HepG2 (cell line): ENCODE measurements at regions not wholly inside any gene's neighbourhood (a gene's known extent, or its start where the extent isn't known, plus 50 kb on each side); places are given as distances from the start of the nearest gene placed in this dataset.

Experiments used
- ATAC-seq: fragments of 200-7000 bp; cut with Tn5 transposase; 3 replicates; pipeline ENCODE4 v1.9.1; 2020; ENCODE audit warnings: mild to moderate bottlenecking, moderate library complexity
- BruUV-seq: library from RNA; stranded (reverse); fragments of 400-500 nt; replicated peaks from 2 replicates; lab custom pipeline; 2021; lab: Mats Ljungman, UMichigan
- CTCF ChIA-PET: fragments of 300-600 bp; formaldehyde crosslinking; extraction: SDS; loops from one replicate; lab custom pipeline; 2021; ENCODE audit warnings: low total read pairs, inconsistent platforms, low intra/inter-chr PET ratio; lab: Yijun Ruan, JAX
- POLR2A ChIA-PET: fragments of 350-600 bp; sonication (Branson Sonifier 250); formaldehyde crosslinking; loops from one replicate; lab custom pipeline; 2020; ENCODE audit warnings: antibody characterized with exemption, inconsistent platforms; lab: Yijun Ruan, JAX
- DNase-seq: peaks from one replicate; pipeline ENCODE4 v3.0.0-alpha.2; 2015; ENCODE audit warnings: low spot score
- FAIRE-seq: peaks from 3 replicates; lab custom pipeline; 2011; peaks lifted over from hg19 to GRCh38; lab: Jason Lieb, UNC
- H2AFZ ChIP-seq: one replicate; pipeline ENCODE4 v1.6.1; 2011; ENCODE audit warnings: low read length, inconsistent platforms
- H3K27ac ChIP-seq: fragments of 300-600 bp; 3 replicates; pipeline ENCODE4 v1.8.0; 2011; ENCODE audit warnings: mixed run types, mild to moderate bottlenecking, mixed read lengths, low read length, inconsistent platforms; ENCODE audit not compliant: insufficient read depth; ENCODE audit errors: extremely low read length
- H3K27me3 ChIP-seq, 2 experiments: fragments of 200-600 bp in 1 of 2; 2 replicates in 1 of 2; 3 replicates in 1 of 2; pipeline versions ENCODE4 v1.6.0 to v1.8.0; 2011; ENCODE audit warnings: low read length in 2 of 2, mild to moderate bottlenecking in 2 of 2, moderate library complexity in 2 of 2, inconsistent platforms in 1 of 2; ENCODE audit not compliant: insufficient read depth in 2 of 2, control insufficient read depth in 1 of 2
- H3K36me3 ChIP-seq, 2 experiments: fragments of 200-600 bp in 1 of 2; replicated peaks in 1 of 2; 2 replicates in 1 of 2; 3 replicates in 1 of 2; pipeline versions ENCODE4 v1.5.1 to v1.8.0; 2011; ENCODE audit warnings: low read length in 2 of 2, inconsistent platforms in 1 of 2; ENCODE audit not compliant: insufficient read depth in 2 of 2, control insufficient read depth in 1 of 2
- H3K4me1 ChIP-seq: 2 replicates; pipeline ENCODE4 v1.5.1; 2012; ENCODE audit warnings: low read length, inconsistent platforms; ENCODE audit not compliant: insufficient read depth
- H3K4me2 ChIP-seq: 2 replicates; pipeline ENCODE4 v1.6.0; 2011; ENCODE audit warnings: low read depth, low read length, inconsistent platforms
- H3K4me3 ChIP-seq, 3 experiments: fragments of 200-600 bp in 1 of 3; sonication (generic), shearing (Covaris generic) in 1 of 3; replicated peaks in 1 of 3; 2 replicates each; pipeline ENCODE4 v1.5.1; 2011 to 2016; ENCODE audit warnings: low read length in 3 of 3, inconsistent platforms in 2 of 3, low read depth in 2 of 3, mild to moderate bottlenecking in 2 of 3, control low read depth in 1 of 3, mixed read lengths in 1 of 3; ENCODE audit not compliant: insufficient read depth in 1 of 3
- H3K79me2 ChIP-seq: one replicate; pipeline ENCODE4 v1.6.1; 2011; ENCODE audit warnings: low read length, inconsistent platforms; ENCODE audit not compliant: insufficient read depth
- H3K9ac ChIP-seq: 2 replicates; pipeline ENCODE4 v1.6.0; 2011; ENCODE audit warnings: mild to moderate bottlenecking, low read depth, low read length, inconsistent platforms; ENCODE audit not compliant: insufficient read depth
- H3K9me3 ChIP-seq: 2 replicates; pipeline ENCODE4 v1.5.1; 2012; ENCODE audit warnings: mild to moderate bottlenecking, low read length
- H4K20me1 ChIP-seq: 2 replicates; pipeline ENCODE4 v1.6.0; 2011; ENCODE audit warnings: inconsistent platforms, mild to moderate bottlenecking, low read length, moderate library complexity; ENCODE audit not compliant: insufficient read depth
- CC2D1A ChIP-seq: sonication (generic); formaldehyde crosslinking; IDR thresholded peaks from 2 replicates; pipeline ENCODE4 v1.8.1; 2023; ENCODE audit warnings: mild to moderate bottlenecking, missing genetic modification reagents
- FLYWCH1 ChIP-seq: sonication (generic); formaldehyde crosslinking; IDR thresholded peaks from 2 replicates; pipeline ENCODE4 v1.8.1; 2023; ENCODE audit warnings: mild to moderate bottlenecking, missing genetic modification reagents
- FOXA3 ChIP-seq: IDR thresholded peaks from 2 replicates; pipeline ENCODE4 v1.6.1; 2016; ENCODE audit warnings: missing genetic modification reagents, missing compliant biosample characterization
- HMG20A ChIP-seq: IDR thresholded peaks from 2 replicates; pipeline ENCODE4 v1.6.1; 2016; ENCODE audit warnings: borderline replicate concordance
- KLF15 ChIP-seq: sonication (generic); formaldehyde crosslinking; IDR thresholded peaks from 2 replicates; pipeline ENCODE4 v1.8.1; 2023; ENCODE audit warnings: borderline replicate concordance, mild to moderate bottlenecking, inconsistent platforms, missing genetic modification reagents, mixed read lengths
- NR2F1 ChIP-seq, 2 experiments: fragments of 450-650 bp in 1 of 2; formaldehyde crosslinking in 1 of 2; IDR thresholded peaks; 2 replicates each; pipeline versions ENCODE4 v1.5.0 to v1.6.1; 2016 to 2020; ENCODE audit warnings: mild to moderate bottlenecking in 1 of 2, missing compliant biosample characterization in 1 of 2, missing genetic modification reagents in 1 of 2, moderate library complexity in 1 of 2
- PHF20 ChIP-seq: sonication (generic); formaldehyde crosslinking; IDR thresholded peaks from 2 replicates; pipeline ENCODE4 v1.5.0; 2020; ENCODE audit warnings: mild to moderate bottlenecking, missing genetic modification reagents
- PLRG1 ChIP-seq: fragments of 450-650 bp; conservative IDR thresholded peaks from 2 replicates; pipeline ENCODE4 v1.6.1; 2016
- SMYD3 ChIP-seq: sonication (generic); formaldehyde crosslinking; IDR thresholded peaks from 2 replicates; pipeline ENCODE4 v1.8.1; 2023; ENCODE audit warnings: mild to moderate bottlenecking, missing genetic modification reagents
- STAG1 ChIP-seq: sonication (generic); formaldehyde crosslinking; IDR thresholded peaks from 2 replicates; pipeline ENCODE4 v1.4.0; 2020; ENCODE audit warnings: missing genetic modification reagents
- ZNF101 ChIP-seq: sonication (generic); formaldehyde crosslinking; IDR thresholded peaks from 2 replicates; pipeline ENCODE4 v1.4.0; 2020; ENCODE audit warnings: mild to moderate bottlenecking, low read depth, missing genetic modification reagents, borderline replicate concordance
- ZNF674 ChIP-seq: sonication (generic); formaldehyde crosslinking; IDR thresholded peaks from 2 replicates; pipeline ENCODE4 v1.5.0; 2020; ENCODE audit warnings: low read depth, mild to moderate bottlenecking, missing genetic modification reagents
- WGBS: methylation state at CpG from one replicate; pipeline ENCODE4 v1.1.6; 2017; ENCODE audit warnings: low lambda C conversion rate; 5-methylcytosine and 5-hydroxymethylcytosine counted together
- in situ Hi-C: cut with HindIII; loops from 2 replicates; pipeline ENCODE4 v1.10.0; 2017; ENCODE audit warnings: low pct_unique_long_range_greater_than_20kb; ENCODE audit not compliant: extremely low pct_ligation_motif_present
- intact Hi-C: fragments of 100-400 bp; cut with micrococcal nuclease; formaldehyde crosslinking; loops from one replicate; pipeline ENCODE4 v1.10.0; 2022; ENCODE audit not compliant: unreplicated experiment
- TF ChIP-seq, protein P1 (sequence below): sonication (generic); formaldehyde crosslinking; IDR thresholded peaks from 2 replicates; pipeline ENCODE4 v1.8.0; 2022; ENCODE audit warnings: mild to moderate bottlenecking, missing genetic modification reagents, moderate library complexity
- TF ChIP-seq, protein P2 (sequence below): IDR thresholded peaks from 2 replicates; pipeline ENCODE4 v1.6.1; 2016; ENCODE audit warnings: missing compliant biosample characterization, missing genetic modification reagents, borderline replicate concordance
- TF ChIP-seq, protein P3 (sequence below): sonication (generic); formaldehyde crosslinking; IDR thresholded peaks from 2 replicates; pipeline ENCODE4 v1.4.0; 2020; ENCODE audit warnings: missing genetic modification reagents, borderline replicate concordance
- TF ChIP-seq, protein P4 (sequence below): IDR thresholded peaks from 2 replicates; pipeline ENCODE4 v1.6.1; 2016; ENCODE audit warnings: missing biosample characterization, missing genetic modification reagents, low read depth

DNA sequence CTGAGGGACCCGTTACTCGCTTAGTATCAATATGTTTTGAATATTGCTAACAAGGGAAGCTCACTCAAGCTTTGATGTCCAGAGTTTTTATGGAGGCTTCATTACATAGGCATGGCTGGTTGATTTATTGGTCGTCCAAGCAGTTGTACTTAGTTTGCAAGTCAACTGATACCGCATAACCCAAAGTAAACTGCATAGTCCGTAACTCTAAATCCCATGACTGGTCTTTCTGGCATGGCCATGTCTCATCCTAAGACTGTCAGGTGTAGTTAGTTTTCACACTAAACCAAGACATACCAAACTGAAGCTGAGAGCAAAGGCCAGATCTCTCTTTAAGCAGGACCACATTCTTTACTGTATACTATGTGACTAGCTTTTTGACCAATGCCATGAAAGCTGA, 397.9 kb downstream of the TFEC start:
- intact Hi-C loops: no loop called here

More for the DNA sequence above, 397.9 kb downstream of the TFEC start:
- no peaks in the 10 kb centered on the region for H3K36me3 ChIP-seq
- POLR2A ChIA-PET: no interaction called here
- WGBS: 29% methylated on average over 5 of the region's 5 CpGs
- CTCF ChIA-PET: no interaction called here
- DNase-seq (no peak), ATAC-seq (no peak), FAIRE-seq (no peak)
- H3K79me2 ChIP-seq: no peaks in the 10 kb centered on the region
- no peak overlapping the region for H3K4me2 ChIP-seq
- H3K27me3 ChIP-seq: no peaks in the 10 kb centered on the region
- TF ChIP-seq, protein P1, sequence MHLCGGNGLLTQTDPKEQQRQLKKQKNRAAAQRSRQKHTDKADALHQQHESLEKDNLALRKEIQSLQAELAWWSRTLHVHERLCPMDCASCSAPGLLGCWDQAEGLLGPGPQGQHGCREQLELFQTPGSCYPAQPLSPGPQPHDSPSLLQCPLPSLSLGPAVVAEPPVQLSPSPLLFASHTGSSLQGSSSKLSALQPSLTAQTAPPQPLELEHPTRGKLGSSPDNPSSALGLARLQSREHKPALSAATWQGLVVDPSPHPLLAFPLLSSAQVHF (CRISPR knock-in tag): no peak
- TF ChIP-seq PHF20 (CRISPR knock-in tag): no peak
- TF ChIP-seq FLYWCH1: no peak
- TF ChIP-seq, protein P2, sequence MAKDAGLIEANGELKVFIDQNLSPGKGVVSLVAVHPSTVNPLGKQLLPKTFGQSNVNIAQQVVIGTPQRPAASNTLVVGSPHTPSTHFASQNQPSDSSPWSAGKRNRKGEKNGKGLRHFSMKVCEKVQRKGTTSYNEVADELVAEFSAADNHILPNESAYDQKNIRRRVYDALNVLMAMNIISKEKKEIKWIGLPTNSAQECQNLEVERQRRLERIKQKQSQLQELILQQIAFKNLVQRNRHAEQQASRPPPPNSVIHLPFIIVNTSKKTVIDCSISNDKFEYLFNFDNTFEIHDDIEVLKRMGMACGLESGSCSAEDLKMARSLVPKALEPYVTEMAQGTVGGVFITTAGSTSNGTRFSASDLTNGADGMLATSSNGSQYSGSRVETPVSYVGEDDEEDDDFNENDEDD (CRISPR knock-in tag): no peak
- TF ChIP-seq NR2F1 (CRISPR knock-in tag; IDR thresholded peaks at IDR 0.05): no peak
- TF ChIP-seq, protein P3, sequence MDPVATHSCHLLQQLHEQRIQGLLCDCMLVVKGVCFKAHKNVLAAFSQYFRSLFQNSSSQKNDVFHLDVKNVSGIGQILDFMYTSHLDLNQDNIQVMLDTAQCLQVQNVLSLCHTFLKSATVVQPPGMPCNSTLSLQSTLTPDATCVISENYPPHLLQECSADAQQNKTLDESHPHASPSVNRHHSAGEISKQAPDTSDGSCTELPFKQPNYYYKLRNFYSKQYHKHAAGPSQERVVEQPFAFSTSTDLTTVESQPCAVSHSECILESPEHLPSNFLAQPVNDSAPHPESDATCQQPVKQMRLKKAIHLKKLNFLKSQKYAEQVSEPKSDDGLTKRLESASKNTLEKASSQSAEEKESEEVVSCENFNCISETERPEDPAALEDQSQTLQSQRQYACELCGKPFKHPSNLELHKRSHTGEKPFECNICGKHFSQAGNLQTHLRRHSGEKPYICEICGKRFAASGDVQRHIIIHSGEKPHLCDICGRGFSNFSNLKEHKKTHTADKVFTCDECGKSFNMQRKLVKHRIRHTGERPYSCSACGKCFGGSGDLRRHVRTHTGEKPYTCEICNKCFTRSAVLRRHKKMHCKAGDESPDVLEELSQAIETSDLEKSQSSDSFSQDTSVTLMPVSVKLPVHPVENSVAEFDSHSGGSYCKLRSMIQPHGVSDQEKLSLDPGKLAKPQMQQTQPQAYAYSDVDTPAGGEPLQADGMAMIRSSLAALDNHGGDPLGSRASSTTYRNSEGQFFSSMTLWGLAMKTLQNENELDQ (CRISPR knock-in tag): no peak
- TF ChIP-seq ZNF674 (CRISPR knock-in tag): no peak
- no peak for TF ChIP-seq KLF15 (CRISPR knock-in tag)
- TF ChIP-seq, protein P4, sequence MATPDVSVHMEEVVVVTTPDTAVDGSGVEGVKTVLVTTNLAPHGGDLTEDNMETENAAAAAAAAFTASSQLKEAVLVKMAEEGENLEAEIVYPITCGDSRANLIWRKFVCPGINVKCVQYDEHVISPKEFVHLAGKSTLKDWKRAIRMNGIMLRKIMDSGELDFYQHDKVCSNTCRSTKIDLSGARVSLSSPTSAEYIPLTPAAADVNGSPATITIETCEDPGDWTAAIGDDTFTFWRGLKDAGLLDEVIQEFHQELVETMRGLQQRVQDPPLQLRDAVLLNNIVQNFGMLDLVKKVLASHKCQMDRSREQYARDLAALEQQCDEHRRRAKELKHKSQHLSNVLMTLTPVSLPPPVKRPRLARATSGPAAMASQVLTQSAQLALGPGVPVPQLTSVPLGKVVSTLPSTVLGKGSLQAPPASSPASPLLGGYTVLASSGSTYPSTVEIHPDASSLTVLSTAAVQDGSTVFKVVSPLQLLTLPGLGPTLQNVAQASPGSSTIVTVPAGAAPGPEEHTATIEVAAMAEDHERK (CRISPR knock-in tag): no peak
- no peak for TF ChIP-seq PLRG1
- no peak for TF ChIP-seq CC2D1A
- no peak for TF ChIP-seq ZNF101 (CRISPR knock-in tag)
- TF ChIP-seq STAG1 (CRISPR knock-in tag): no peak
- no peak for TF ChIP-seq FOXA3 (CRISPR knock-in tag)
- no peak for TF ChIP-seq SMYD3
- TF ChIP-seq HMG20A (CRISPR knock-in tag): no peak
- H4K20me1 ChIP-seq: no peaks in the 10 kb centered on the region
- no peak overlapping the region for H3K27ac ChIP-seq
- H2AFZ ChIP-seq: no peak overlapping the region
- in situ Hi-C loops: no loop called here
- no peaks in the 10 kb centered on the region for H3K4me1 ChIP-seq
- no peaks in the 10 kb centered on the region for H3K9me3 ChIP-seq
- H3K4me3 ChIP-seq: no peak overlapping the region
- no peak overlapping the region for H3K9ac ChIP-seq
- BruUV-seq: no TSS peak
